TTC549 (cell line): ENCODE measurements at regions not wholly inside any gene's neighbourhood (a gene's known extent, or its start where the extent isn't known, plus 50 kb on each side); places are given as distances from the start of the nearest gene placed in this dataset.
"Not testable (repeated sequence)": the region's sequence is repeated elsewhere in the genome, so short reads cannot be mapped to it uniquely, and the experiment has no call there.

Source experiments
- FAIRE-seq: peaks from 2 replicates; lab custom pipeline; 2012; peaks lifted over from hg19 to GRCh38; lab: Jason Lieb, UNC

DNA sequence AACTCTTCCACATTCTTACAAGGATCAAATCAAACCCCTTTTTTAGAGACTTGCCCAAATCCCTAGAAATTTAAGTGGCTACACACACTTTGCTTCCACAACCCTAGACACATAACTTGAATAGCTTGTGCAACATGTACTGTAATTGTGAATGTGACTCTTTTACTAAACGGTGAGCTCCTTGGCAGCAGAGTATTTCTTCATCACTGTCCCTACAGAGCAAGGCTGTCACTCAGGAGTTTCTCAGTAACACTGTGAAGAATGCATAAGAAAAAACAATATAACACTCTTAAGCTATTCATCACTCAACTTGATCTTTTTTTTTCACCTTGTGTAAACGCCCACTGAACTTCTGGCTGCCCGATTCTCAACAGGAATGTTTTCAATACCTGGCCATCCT is 53.8 kb upstream of the ADAMTS18 start:
- FAIRE-seq, result no peak

DNA sequence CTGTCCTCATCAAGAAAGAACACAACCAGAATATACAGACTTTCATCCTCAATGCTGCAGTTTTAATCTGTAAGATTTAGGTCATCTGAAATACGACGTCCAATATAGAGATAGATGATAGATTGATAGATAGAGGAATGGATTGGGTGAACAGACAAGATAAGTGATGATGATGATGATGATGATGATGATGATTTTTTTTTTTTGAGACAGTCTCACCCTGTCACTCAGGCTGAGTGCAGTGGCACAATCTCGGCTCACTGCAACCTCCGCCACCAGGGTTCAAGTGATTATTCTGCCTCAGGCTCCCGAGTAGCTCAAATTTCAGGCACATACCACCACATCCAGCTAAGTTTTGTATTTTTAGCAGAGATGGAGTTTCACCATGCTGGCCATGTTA is 56.3 kb upstream of the ADAMTS18 start:
- FAIRE-seq, result no peak

DNA sequence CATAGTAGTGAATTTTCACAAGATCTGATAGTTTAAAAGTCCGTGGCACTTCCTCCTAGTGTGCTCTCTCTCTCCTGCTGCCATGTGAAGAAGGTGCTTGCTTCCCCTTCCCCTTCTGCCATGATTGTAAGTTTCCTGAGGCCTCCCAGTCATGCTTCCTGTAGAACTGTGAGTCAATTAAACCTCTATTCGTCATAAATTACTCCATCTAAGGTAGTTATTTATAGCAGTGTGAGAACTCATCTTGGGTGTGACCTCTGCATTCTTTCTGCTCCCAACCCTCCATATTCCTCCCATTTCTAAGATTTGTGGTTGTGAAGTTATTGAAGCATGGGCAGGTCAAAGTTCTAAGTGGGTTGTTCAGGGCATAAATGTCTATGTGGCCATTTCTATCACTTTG is 62.1 kb upstream of the ADAMTS18 start:
- FAIRE-seq, result no peak

DNA sequence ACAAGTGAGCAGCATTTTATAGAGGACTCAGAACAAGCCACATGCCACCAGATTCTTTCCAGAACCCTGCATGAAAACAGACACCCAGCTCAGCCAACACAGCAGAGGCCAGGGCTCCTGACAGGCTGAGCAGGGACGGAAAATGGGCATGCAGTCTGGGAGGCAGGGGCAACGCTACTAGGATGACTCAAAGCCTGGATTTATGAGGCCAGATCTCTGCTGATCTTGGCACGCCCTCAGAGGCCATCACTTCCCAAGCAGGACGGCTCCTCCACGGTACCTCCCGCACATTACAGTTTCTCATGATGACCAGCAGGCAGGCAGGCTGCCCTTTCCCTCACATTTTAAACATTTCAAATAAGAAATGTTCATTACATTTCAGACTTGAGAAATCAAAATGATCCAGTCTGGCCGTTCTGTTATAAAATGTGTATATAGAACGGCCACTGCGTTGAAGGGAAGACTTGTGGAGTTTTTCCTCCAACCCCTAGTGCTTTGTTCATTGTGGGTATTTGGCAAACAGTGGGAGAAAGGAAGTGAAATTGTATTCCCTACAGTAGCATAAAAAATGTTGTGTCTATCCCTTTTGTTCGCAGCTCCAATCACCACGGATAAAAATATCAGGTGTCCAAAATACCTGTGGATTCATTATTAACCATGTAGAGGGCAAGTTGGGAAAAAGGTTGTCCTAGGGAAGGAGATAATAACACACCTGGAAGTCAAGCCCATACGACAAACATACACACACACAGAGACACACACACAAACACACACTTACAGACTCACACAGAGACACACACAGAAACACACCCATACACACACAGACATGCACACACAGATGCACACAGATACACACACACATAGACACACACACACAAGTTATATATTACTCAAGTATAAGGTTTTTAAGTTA is 64.8 kb upstream of the ADAMTS18 start:
- no peak for FAIRE-seq

DNA sequence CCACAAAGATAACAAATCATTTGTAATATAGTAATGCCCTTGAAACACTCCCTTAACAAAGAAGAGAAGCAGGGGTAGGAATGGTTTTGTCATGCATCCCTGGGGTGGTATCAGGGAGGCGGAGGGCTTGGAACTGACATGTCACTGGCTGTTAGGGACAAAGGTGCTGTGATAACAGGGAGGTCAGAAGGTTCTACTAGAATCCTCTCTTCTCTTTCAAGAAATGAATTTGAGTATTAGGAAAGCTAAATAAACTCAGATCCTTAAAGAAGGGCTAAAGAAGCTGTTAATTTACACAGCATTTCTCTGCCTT is 65.4 kb upstream of the ADAMTS18 start:
- no peak for FAIRE-seq

DNA sequence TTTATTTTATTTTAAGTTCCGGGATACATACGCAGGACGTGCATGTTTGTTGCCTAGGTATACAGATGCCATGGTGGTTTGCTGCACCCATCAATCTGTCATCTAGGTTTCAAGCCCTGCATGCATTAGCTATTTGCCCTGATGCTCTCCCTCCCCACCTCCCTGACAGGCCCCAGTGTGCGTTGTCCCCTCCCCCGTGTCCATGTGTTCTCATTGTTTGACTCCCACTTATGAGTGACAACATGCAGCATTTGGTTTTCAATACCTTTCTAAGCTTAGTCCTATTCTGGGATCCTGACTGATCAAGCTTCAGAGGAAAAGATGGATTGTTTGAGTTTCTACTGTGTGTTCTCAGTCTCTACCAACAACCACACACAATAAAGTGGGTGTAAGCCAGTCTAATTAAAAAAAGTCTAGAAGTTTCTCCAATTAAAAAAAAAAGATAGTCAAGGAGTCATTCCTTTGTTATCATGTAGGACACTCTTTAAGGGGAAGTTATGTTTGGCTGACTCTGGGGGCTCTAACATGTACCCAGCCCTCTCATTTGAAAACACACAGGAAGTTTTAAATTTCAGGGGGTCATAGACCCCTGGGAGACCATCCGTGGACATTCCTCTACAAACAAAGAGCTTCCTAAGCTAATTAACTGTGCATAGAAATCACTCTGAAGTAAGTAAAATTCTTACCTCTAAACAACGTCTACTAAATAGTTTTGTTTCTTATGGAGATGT is 66.3 kb upstream of the ADAMTS18 start:
- FAIRE-seq, result no peak

DNA sequence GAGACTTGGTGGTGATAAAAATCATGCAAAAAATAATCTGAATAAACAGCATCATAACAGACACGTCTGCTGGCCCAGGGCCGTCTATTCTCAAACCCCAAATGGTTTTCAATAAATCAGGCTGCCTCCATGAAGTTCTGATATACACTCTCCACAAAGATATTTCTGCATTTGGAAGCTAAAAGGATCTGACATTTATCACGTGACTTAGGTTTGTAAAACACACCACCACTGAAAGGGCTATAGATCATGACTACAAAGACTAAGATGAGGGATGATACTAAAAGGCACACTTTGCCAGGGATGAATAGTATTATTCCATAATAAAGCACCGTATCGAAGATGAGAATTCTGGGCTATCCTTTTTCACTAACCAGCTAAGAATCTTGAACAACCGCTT is 67.6 kb upstream of the ADAMTS18 start:
- no peak for FAIRE-seq

DNA sequence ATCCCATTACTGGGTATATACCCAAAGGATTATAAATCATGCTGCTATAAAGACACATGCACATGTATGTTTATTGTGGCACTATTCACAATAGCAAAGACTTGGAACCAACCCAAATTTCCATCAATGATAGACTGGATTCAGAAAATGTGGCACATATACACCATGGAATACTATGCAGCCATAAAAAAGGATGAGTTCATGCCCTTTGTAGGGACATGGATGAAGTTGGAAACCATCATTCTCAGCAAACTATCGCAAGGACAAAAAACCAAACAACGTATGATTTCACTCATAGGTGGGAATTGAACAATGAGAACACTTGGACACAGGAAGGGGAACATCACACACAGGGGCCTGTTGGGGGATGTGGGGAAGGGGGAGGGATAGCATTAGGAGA is 71.7 kb upstream of the ADAMTS18 start:
- FAIRE-seq, result not testable (repeated sequence)

DNA sequence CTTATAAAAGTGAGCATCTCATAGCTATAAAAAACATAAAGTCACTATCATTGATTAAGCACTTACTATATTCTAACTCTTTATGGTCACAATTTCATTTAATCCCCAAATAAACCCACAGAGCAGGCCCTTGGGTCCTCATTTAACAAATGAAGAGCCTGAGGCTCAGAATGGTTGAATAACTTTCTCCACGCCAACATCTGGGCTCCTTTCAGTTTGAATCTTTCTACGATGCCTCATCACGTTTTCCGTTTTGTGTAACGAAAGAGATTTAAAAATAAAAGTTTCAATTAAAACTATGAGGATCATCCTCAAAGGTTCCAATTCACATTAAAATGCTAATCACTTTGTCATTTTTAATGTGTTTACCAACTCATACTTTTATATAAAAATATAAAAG is 74.2 kb upstream of the ADAMTS18 start:
- no peak for FAIRE-seq

DNA sequence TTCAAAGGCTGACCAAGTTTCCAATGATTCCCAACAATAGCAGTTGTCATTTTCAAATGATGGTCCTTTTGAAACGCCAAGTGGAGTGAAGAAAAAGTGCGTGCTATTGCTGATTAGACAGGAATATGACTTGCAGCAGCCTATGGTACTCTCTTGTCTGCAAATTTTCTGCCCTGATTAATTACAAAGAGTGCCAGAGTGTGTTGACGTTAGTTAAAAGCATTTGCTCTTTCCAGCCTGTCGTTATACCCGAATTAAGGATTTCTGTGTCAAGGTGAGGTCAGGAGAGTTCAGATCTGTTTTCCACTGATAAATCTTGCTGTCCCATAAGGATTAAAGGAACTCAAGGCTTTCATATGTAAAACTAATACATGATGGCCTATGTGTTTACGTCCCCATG is 75.0 kb upstream of the ADAMTS18 start:
- FAIRE-seq, result no peak

DNA sequence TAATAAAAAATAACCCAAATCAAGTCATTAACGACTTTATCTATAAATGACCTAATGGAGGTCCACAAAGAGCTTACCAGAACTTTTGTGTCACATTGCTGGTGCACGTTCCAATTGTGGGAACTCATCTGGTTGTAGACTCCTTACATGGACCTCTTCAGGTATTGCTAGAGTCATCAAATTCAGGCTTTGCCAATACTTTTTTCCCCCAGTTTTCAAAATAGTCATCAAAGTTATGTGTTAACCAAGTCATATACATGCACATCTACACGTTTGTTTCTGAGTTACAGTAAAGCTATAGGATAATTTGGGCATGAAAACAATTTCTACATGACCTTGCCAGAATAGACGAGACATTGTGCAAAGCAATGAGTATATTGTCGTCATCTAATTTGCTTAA is 76.2 kb upstream of the ADAMTS18 start:
- FAIRE-seq, result no peak

DNA sequence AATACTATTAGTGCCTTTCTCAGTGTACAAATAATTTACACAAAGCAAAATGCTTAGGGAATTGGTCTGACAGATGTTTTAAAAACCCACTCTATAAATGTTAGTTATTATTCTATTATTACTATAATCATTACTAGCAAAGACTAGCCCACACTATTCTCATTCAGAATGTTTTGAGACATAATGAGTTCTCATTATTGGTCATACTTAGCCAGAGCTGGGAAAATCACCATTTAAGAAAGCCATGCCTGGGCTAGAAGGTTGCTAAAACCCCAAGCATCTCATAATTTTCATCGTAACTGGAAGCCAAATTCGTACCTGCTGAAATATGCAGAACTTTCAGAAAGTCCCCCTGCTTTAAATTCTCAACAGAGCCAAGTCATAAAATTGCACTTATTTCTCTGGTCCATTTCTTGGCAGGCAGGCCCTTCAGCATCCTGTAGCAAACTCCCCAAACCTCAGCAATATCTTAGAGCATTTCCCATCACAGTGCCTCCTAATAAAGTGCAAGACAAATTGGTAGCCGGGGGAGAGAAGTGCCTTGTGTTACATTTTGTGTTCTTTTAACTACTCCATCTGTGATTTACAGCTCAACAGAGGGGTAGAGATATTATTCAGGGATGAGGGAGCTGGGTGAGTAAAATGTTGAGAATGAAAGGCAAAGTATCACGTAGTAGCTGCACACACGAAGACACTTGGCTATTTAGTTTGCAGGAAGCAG is 79.8 kb upstream of the ADAMTS18 start:
- FAIRE-seq, result no peak

DNA sequence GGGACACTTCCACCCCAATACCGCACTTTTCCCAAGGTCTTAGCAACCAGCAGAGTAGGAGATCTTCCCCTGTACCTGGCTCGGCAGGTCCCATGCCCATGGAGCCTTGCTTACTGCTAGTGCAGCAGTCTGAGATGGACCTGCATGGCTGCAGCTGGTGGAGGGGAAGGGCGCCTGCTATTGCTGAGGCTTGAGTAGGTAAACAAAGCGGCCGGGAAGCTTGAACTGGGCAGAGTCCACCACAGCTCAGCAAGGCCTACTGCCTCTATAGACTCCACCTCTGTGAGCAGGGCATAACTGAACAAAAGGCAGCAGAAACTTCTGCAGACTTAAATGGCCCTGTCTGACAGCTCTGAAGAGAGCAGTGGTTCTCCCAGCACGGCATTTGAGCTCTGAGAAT is 90.4 kb upstream of the ADAMTS18 start:
- FAIRE-seq, result not testable (repeated sequence)

DNA sequence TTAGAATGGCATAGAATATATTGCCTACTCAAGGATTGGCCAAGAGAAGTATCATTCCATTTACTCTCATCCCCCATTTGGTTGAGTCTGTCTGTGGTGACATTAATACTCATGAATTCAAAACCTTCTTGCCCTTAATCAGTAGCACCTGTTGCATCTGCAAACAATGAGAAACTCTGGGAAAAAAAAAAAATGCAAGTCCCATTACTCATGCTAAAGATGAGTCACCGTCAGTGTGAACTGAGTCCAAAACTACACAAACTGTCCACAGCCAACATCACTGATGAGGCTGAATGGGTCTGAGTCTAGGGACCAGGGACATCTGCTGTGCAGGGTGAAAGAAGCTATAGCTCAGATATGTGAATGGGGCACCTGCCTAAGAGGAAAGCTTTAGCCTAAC is 96.9 kb upstream of the ADAMTS18 start:
- no peak for FAIRE-seq

DNA sequence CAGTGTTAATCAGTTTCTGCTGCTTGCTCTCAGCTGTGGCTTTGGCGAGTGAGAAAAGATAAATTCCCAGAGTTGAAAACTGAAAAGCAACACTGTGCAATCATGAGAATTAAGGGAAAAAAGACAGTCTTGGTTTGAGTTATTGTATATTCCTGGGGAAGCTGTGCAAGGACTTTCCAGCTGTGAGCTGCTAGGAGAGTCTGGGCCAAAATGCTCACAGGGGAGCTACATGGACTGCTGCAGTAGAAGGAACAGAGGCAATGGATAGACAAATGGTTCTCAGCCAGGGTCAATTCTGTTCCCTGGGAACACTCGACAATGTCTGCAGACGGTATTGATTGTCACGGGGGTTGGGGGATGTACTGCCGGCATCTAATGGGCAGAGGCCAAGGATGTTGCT is 102.0 kb upstream of the ADAMTS18 start:
- FAIRE-seq, result no peak

DNA sequence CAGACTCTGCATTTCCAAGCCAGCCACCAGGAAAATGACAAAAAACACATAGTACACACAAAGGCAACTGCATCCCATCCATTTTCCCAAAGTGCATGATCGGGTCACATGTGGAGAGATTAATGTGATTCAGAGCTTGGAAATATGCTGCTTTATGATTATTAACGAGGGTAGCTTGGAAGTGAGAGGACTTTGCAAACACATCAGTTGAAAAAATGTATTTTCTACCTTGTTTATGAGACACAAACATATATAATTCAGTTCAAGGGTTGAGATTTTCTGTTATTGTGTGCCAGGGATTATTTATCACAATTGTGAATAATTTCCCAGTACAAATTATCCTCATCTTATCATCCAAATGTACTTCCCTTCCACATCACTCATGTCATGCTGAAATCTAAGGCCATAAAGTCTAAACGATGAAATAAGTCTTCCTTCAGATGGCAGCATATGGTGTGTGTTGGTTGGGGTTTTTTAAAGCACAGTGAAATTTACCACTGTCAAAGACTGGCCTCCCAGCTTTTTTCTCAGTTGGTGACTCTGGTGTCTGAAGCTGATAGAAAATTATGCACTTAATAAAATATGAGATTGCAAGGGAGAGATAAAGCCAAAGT is 104.7 kb upstream of the ADAMTS18 start:
- FAIRE-seq, result no peak

DNA sequence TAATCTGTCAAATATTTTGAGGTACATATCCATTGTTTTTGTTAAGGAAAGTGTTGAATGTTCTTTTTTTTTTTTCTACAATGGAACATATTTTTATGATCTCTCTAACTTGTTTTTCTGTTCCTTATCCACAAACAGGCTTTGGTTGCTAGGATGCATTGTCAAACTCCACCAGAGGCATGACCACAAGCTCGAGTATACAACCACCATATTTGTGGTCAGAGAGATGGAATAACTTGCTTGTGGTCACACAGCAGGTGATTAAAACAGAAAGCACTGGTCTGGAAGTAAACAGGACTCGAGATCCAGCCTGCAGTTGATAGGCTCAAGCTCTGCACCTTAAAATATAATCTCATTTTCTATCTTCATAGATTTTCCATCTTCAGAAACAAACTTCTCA is 105.8 kb upstream of the ADAMTS18 start:
- FAIRE-seq, result no peak

DNA sequence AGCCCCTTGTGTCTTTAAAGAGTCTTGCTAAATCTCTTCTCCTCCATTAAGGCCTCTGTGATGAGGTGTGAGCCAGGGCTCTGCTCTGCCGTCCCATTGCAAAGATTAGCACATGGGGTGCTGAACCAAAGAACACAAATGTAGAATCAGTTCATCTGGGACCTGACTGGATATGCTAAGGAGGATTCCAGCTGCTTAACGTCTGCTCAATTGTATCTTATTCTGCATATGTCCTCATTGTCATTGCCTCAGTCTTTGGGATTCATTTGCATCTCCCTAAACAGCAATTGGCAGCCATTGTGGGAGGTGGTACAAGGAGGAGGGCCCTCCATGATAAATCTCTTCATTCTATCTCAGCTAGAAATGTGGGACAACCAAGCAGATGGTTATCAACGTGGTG is 106.3 kb upstream of the ADAMTS18 start:
- no peak for FAIRE-seq

DNA sequence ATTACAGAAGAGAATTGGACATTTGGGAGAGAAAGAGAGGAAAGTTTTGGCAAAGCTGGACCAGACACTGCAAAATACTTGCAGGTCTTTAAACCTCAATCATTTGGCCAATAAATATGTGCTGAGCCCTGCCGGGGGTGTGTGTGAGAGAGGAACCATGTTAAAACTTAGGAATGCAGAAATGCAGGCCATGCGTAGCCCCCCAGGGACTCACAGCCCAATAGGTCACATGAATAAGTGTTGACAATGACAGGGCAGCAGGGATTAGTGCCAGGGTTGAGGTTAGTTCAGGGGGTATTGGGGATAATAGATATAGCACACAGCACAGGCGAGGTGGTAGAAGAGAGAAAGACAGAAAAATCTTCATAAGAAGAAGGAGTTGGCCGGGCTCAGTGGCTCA is 113.3 kb upstream of the ADAMTS18 start:
- FAIRE-seq, result no peak

DNA sequence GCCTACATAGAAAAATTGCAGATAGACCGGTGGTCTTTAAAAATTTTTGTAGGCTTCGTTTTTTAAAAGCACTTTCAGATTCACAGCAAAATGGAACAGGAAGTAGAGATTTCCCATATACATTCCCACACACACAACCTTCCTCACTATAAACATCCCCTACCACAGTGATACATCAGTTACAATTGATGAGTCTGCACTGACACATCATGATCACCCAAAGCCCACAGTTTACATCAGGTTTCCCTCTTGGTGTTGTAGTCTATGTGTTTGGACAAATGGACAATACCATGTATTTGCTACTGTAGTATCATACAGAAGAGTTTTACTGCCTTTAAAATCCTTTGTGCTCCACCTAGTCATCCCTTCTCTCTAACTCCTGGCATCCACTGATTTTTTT is 113.9 kb upstream of the ADAMTS18 start:
- no peak for FAIRE-seq

DNA sequence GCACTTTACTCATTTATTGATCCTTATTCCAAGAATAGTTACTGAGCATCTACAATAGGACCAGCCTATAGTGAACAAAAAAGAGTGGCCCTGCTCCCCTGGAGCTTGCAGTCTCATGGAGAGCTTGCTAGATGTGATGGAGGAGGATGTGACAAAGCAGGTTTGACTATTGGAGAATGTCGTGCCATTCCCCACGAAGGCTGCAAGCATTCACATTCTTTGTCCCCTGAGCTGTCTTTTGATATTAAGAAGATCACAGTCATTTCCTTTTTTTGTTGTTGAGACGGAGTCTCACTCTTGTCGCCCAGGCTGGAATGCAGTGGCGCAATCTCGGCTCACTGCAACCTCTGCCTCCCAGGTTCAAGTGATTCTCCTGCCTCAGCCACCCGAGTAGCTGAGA is 115.0 kb upstream of the ADAMTS18 start:
- FAIRE-seq, result no peak

DNA sequence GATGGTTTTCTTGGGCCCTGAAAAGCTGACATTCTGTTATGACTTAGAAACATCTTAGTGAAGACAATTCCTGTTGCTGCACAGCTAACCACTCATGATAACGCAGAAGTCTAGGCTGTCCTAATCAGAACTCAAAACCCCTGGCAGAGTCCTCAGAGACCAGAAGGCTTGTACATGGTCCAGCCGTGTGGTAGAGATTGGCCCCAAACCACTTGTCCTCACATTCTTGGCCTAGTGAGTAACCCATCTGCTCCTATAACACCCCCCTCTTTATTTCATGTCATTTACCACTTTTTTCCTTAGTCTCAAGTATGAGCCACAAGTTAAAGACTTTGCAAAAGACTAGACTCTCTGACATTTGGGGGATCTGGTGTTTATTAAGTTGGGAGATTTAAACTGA is 116.5 kb upstream of the ADAMTS18 start:
- FAIRE-seq, result no peak

DNA sequence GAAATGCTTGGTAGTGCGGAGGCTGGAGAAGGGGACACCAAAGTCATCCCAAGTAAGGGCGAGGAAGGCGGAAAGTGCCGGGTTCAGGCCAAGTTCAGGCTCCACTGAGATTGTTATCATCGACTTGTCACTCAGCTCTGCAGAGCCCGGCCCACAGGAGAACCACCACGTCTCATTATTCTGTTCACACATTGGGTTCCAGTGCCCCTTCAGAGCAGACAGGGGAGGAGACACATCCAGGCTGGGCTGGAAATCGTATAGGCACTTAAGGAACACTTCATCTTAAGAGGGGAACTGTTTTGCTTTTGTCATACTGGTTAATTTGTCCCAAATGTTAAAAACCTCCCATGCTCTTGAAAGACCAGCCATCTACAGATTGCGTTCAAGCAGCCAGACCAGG is 118.3 kb upstream of the ADAMTS18 start:
- no peak for FAIRE-seq
